GM18520 (cell line): ENCODE measurements at regions not wholly inside any gene's neighbourhood (a gene's known extent, or its start where the extent isn't known, plus 50 kb on each side); places are given as distances from the start of the nearest gene placed in this dataset.
"Not testable (repeated sequence)": the region's sequence is repeated elsewhere in the genome, so short reads cannot be mapped to it uniquely, and the experiment has no call there.

Source experiments
- ATAC-seq: cut with Tn5 transposase; IDR thresholded peaks from one replicate; pipeline ENCODE4 v1.9.1; 2021; ENCODE audit not compliant: unreplicated experiment

- no peak for ATAC-seq
Observed at GRCh38 chr13:65540175-65540574, 1690.0 kb downstream of the PCDH9 start.

DNA sequence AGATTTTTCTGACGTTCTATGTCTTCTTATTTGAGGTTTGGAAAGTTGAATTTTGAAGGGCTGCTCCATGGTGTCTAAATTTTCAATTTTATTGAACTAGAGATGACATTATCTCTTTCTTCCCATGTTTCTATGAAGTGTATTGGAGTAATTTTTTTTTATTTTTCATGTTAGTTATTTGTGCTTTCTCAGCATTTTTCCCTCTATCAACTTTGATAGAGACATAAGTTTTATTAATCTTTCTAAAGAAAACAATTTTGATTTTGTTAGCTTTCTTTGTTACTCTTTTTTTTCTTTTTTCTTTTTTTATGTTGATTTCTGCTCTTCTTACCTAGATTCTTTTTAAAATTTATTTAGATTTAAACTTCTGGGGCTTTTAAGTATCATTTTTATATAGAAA lies 1694.8 kb downstream of the PCDH9 start:
- ATAC-seq, result no peak

- ATAC-seq, result no peak
Observed at GRCh38 chr13:65532231-65532630, 1697.9 kb downstream of the PCDH9 start.

DNA sequence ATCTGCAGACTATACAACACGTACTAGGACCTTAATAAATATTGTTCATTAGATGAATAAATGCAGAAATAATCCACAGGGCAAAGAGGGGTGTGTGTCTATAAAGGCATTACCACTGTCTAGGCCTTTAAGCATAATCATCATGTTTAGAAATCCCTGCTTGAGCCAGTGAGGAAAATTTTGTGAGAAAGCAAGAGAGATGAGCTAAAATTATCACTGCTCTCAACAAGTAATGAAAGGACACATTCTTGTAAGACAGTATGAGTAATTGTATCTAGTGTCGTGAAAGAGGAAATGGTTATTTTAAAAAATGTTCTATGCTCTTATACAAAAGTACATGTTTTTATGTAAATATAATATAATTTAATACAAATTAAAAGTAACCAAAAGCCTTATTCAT lies 1699.4 kb downstream of the PCDH9 start:
- ATAC-seq, result no peak

DNA sequence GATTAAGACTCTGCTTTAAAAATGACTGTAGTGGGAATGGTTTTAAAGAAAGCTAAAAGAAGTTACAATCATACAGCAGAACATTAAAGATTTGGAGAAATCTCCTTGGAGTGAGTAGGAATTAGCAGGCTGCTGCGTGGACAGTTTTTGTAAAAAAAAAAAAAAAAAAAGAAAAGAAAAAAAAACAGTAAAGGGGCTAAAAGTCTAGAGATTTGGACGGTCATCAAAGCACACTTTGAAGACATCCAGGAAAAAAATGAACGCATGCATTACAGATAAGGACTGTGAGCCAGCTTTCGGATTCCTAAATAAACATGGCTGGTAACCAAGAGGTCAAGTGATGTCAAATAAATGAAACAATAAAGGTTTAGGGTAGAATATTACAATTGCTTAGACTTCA lies 1700.6 kb downstream of the PCDH9 start:
- ATAC-seq, result no peak

DNA sequence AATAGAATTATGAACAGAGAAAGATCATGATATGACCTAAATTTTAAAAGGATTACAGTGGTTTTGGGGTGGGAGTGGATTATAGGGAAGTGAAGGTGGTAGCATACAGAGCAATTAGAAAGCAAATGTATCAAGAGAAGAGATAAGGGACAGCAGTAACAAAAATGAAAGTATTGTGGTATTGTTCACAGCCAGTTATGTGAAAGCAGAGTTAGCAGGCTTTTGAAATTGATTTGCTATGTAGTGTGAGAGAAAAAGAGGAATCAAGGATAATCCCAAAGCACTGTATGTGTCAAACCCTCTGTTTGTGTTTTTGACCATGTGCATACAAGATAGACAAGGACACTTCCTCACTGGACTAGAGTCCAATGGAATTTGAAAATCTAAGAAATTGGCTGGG lies 1721.4 kb downstream of the PCDH9 start:
- ATAC-seq, result no peak

GRCh38 chr13:65508338-65508737 lies 1721.8 kb downstream of the PCDH9 start:
- ATAC-seq, result no peak

DNA sequence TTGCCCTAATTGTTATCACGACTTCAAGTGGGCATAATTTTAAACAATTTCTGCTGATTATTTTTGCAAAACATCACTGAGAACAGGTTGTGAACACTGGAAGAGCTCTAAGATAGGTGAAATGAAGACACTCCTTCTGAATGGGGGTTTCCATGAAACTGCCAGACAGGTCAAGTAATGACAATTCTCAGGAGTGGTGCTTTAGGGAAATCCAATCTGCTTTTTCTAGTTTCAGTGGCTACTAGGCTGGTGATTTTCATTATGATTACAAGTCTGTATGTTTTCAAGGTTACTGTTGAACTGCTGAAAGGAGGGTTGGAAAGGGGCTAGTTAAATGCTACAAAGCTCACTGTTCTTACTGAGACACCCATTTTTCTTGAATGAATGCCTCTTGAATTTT lies 1724.2 kb downstream of the PCDH9 start:
- no peak for ATAC-seq

DNA sequence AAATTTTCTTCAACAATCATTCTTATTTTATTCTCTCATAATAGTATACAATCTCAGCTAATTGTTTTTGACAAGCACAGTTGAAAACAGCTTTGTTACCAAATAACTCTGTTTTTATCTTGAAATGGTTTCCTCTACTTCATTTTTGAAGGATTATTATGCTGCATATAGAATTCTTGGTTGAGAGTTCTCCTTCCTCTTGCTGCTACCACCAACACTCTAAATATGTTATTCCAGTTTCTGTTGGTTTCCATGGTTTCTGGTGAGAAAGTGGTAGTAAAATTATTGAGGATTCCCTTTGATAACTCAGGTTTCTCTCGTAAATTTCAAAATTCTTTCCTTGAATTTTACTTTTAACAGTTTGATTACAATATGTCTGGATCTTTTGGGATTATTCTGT lies 1725.9 kb downstream of the PCDH9 start:
- ATAC-seq, result no peak

- no peak for ATAC-seq
Observed at GRCh38 chr13:65500481-65500880, 1729.7 kb downstream of the PCDH9 start.

GRCh38 chr13:65499256-65499655 lies 1730.9 kb downstream of the PCDH9 start:
- no peak for ATAC-seq

GRCh38 chr13:65497265-65497664 lies 1732.9 kb downstream of the PCDH9 start:
- no peak for ATAC-seq

GRCh38 chr13:65490725-65491124 lies 1739.4 kb downstream of the PCDH9 start:
- ATAC-seq, result not testable (repeated sequence)

- ATAC-seq, result no peak
Observed at GRCh38 chr13:65488606-65489005, 1741.5 kb downstream of the PCDH9 start.

- ATAC-seq, result no peak
Observed at GRCh38 chr13:65479692-65480091, 1750.4 kb downstream of the PCDH9 start.

- no peak for ATAC-seq
Observed at GRCh38 chr13:65473196-65473595, 1756.9 kb downstream of the PCDH9 start.

- no peak for ATAC-seq
Observed at GRCh38 chr13:65472336-65472735, 1757.8 kb downstream of the PCDH9 start.

DNA sequence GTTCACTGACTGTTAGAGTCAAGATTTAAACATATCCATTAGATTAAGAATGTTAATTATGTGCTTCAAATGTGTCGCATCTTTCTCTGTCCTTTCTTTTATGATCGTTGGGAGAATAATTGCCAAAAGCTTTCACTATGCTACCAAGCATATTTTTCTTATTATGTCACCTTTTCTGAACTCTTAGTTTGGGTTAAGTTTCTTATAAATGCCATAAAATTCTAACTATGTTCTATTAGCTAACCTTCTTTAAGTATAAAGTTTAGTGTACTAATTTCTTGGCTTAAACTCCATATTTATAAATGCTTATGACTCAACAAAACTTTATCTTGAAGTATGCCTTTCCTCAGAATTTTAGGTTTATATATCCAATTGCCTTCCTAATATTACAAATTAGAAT lies 1759.4 kb downstream of the PCDH9 start:
- no peak for ATAC-seq

GRCh38 chr13:65468628-65469027 lies 1761.5 kb downstream of the PCDH9 start:
- no peak for ATAC-seq

- ATAC-seq, result no peak
Observed at GRCh38 chr13:65461590-65461989, 1768.5 kb downstream of the PCDH9 start.

- no peak for ATAC-seq
Observed at GRCh38 chr13:65460136-65460535, 1770.0 kb downstream of the PCDH9 start.

DNA sequence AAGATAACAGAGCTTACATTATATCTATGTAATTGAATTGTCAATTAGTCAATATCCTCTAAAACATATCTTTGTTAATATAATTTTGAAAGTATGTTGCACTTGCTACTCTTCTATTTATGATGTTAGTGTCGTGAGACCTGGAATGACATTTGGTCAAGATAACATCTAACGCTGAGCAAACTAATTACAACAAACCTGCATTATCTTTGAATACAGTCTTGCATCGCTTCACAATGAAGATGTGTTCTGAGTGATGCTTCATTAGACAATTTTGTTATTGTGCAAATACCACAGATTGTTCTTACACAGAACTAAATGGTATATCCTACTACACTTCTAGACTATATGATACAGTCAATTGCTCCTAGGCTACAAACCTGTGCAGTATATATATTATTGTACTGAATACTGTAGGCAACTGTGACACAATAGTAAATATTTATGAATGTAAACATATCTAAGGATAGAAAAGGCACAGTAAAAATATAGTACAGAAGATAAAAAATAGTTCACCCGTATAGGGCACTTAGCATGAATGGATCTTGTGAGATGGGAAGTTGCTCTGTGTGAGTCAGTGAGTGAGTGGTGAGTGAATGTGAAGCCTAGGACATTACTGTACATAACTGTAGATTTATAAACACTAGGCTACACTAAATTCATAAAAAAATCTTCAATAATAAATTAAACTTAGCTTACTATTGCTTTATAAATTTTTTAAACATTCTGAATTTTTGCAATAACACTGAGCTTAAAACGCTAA lies 1773.8 kb downstream of the PCDH9 start:
- ATAC-seq, result no peak

GRCh38 chr13:65454403-65454802 lies 1775.7 kb downstream of the PCDH9 start:
- ATAC-seq, result no peak
